NCI-H2081 treated with DMSO at 0.1 percent for 48 hours (cell line): ENCODE measurements at regions not wholly inside any gene's neighbourhood (a gene's known extent, or its start where the extent isn't known, plus 50 kb on each side); places are given as distances from the start of the nearest gene placed in this dataset.

Experiments used
- DNase-seq: peaks from one replicate; lab custom pipeline; 2025; lab: John Stamatoyannopoulos, UW

DNA sequence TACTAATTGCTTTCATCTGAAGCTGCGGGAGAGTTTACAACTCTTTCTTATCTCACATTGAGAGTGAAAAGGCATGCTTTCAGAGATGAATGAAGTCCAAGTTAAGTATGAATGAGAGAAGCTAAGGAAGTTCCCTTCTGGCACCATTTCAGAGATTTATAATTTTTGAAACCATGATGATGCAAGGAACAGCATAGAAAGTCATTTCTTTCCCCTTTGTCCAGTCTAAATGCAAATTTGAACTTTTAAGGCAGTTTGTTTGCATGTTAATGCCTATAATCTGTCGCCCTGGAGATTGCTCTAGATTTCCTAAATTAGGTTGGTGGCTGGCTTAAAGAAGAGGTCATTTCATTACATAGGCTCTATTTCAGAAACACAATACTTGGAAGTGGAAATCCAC lies 594.8 kb upstream of the GOT2 start:
- DNase-seq, result no peak

- DNase-seq, result no peak
Observed at GRCh38 chr16:59327894-59328293, 593.8 kb upstream of the GOT2 start.

DNA sequence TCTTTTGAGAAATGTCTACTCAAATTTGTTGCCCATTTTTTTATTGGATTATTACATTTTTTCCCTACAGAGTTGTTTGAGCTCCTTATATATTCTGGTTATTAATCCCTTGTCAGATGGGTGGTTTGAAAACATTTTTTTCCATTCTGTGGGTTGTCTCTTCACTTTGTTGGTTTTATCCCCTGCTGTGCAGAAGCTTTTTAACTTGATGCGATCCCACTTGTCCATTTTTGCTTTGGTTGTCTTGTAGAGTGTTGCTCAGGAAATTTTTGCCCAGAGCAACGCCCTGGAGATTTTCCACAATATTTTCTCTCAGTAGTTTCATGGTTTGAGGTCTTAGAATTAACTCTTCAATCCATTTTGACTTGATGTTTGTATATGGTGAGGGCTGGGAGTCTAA lies 592.8 kb upstream of the GOT2 start:
- DNase-seq, result no peak

DNA sequence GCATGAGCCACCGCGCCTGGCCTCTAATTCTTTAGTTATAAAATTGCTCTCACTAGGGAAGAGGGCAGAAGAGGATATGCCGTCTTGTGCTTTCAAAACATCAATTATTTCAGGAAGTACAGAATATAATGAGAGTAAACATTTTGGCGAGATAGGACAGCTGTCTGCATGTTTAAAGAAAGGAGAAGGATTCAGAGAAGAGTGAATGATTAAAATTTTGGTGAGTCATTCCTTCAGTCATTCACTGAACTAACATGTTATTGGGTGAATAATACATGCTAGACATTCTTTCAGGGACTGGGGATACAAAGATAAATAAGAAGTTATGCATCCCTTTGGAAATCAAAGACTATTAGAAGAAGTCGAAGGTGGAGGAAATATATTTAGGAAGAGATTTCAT lies 590.3 kb upstream of the GOT2 start:
- no peak for DNase-seq

- DNase-seq, result no peak
Observed at GRCh38 chr16:59320657-59321056, 586.5 kb upstream of the GOT2 start.

- no peak for DNase-seq
Observed at GRCh38 chr16:59319871-59320270, 585.8 kb upstream of the GOT2 start.

- DNase-seq, result no peak
Observed at GRCh38 chr16:59305850-59306249, 571.7 kb upstream of the GOT2 start.

DNA sequence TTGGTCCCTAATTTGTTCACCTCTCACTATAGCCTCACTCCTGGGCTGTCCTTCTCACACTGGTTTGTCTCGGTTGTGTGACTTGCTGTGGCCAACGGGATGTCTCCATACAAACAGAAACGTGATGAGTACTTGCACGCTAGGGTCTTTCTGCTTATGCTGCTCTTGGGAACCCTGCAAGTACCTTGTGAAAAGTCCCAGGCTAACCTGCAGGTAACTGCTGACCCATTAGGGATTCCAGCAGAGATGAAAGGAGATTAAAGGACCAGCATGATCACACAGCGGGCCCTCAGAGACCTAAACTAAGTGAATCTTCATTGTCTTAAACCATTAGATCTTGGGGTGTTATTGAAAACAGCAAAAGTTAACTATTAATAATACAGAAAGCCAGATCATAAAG lies 562.8 kb upstream of the GOT2 start:
- no peak for DNase-seq

- no peak for DNase-seq
Observed at GRCh38 chr16:59295993-59296736, 562.0 kb upstream of the GOT2 start.

DNA sequence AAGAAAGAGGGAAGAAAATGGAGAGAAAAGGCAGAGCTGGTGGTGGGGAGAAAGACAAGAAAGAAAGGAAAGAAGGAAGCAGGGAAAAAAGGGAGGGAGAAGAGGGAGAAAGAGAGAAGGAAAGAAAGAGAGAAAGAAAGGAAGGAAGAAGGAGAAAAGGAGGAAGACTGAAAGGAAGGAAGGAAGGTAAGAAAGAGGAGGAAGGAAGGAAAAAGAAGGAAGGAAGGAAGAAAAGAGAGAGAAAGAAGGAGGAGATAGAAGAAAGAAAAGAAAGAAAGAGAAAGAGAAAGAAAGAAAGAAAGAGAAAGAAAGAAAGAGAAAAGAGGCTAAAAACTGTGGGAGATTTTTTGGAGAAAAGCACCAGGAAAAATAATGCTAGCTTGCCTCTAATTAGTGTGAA lies 561.4 kb upstream of the GOT2 start:
- DNase-seq, result no peak

GRCh38 chr16:59290718-59291117 lies 556.6 kb upstream of the GOT2 start:
- no peak for DNase-seq

- no peak for DNase-seq
Observed at GRCh38 chr16:59289151-59289550, 555.0 kb upstream of the GOT2 start.

GRCh38 chr16:59274141-59274540 lies 540.0 kb upstream of the GOT2 start:
- DNase-seq, result no peak

- DNase-seq, result no peak
Observed at GRCh38 chr16:59263955-59264354, 529.8 kb upstream of the GOT2 start.

GRCh38 chr16:59260892-59261291 lies 526.8 kb upstream of the GOT2 start:
- DNase-seq, result no peak

DNA sequence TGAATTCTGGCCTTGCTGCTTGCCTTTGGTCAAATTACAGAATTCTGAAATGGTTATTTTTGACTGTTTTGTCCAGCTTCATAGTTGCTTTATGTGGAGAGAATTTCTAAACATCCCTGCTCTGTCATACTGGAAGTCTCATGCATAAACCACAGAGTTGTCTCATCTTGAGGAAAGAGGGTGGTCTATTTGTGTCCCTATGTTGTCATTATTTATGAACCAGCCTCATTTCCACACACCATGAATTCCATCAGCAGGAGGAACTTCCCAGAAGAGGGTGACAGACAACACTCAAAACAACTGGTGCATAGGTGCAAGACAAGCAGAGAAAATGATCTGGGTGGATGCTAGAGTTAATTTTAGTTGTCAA lies 525.8 kb upstream of the GOT2 start:
- no peak for DNase-seq

- no peak for DNase-seq
Observed at GRCh38 chr16:59259074-59259949, 525.2 kb upstream of the GOT2 start.

- DNase-seq, result no peak
Observed at GRCh38 chr16:59252317-59252716, 518.2 kb upstream of the GOT2 start.

GRCh38 chr16:59249011-59249410 lies 514.9 kb upstream of the GOT2 start:
- DNase-seq, result no peak

GRCh38 chr16:59242556-59242955 lies 508.4 kb upstream of the GOT2 start:
- no peak for DNase-seq

- no peak for DNase-seq
Observed at GRCh38 chr16:59238246-59238645, 504.1 kb upstream of the GOT2 start.

DNA sequence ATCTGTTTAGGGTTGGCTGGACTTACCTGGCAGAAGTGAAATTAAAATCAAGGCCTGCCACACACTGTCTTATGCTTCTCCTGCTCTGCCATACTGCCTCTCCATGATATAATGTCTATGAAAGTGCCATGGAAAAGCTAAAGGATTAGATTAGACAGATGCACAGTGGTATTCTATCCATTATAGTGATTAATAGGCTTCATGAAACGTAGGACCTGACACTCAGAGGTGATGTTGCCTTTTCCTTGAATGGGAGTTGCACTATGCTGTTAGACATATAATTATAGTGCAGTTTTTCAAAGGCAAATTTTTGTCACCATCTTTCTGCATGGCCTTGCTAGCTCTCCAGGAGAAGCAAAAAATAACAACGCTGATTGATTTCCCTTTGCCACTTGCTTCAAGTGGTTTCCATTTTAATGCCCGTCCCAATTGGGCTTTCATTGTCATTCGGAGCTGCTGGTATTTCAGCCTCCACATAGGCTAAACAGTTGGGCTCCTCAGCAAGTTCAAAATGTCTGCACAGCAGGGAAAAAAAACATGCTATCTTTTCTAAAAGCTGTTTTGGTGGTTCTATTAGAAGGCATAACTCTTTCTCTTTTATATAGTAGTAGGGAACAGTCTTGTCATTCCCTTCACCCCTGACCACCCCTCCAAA lies 502.8 kb upstream of the GOT2 start:
- DNase-seq, result no peak

DNA sequence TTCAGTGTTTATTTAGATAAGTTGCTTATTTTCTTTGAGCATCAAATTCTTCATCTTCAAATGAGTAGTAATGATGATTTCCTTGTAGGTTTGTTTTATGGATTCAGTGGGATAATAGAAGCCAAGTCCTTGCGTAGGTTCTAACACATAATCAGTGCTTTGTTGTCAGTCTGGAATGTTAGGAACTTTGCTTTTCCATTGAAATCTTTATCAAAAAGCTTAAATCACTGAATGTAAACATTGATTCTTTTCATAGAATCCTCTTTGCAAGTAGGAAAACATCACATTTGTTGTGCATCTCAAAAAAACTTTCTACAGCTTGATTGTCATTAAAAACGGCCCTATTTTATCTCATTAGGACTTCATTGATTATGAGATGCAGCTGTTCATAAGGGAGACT lies 490.3 kb upstream of the GOT2 start:
- no peak for DNase-seq
